HepG2 (cell line): ENCODE measurements at regions not wholly inside any gene's neighbourhood (a gene's known extent, or its start where the extent isn't known, plus 50 kb on each side); places are given as distances from the start of the nearest gene placed in this dataset.

Source experiments
- ATAC-seq: fragments of 200-7000 bp; cut with Tn5 transposase; 3 replicates; pipeline ENCODE4 v1.9.1; 2020; ENCODE audit warnings: mild to moderate bottlenecking, moderate library complexity
- BruUV-seq: library from RNA; stranded (reverse); fragments of 400-500 nt; replicated peaks from 2 replicates; lab custom pipeline; 2021; lab: Mats Ljungman, UMichigan
- CTCF ChIA-PET: fragments of 300-600 bp; formaldehyde crosslinking; extraction: SDS; loops from one replicate; lab custom pipeline; 2021; ENCODE audit warnings: low total read pairs, inconsistent platforms, low intra/inter-chr PET ratio; lab: Yijun Ruan, JAX
- POLR2A ChIA-PET: fragments of 350-600 bp; sonication (Branson Sonifier 250); formaldehyde crosslinking; loops from one replicate; lab custom pipeline; 2020; ENCODE audit warnings: antibody characterized with exemption, inconsistent platforms; lab: Yijun Ruan, JAX
- DNase-seq: peaks from one replicate; pipeline ENCODE4 v3.0.0-alpha.2; 2015; ENCODE audit warnings: low spot score
- FAIRE-seq: peaks from 3 replicates; lab custom pipeline; 2011; peaks lifted over from hg19 to GRCh38; lab: Jason Lieb, UNC
- H2AFZ ChIP-seq: one replicate; pipeline ENCODE4 v1.6.1; 2011; ENCODE audit warnings: low read length, inconsistent platforms
- H3K27ac ChIP-seq: fragments of 300-600 bp; 3 replicates; pipeline ENCODE4 v1.8.0; 2011; ENCODE audit warnings: mixed run types, mild to moderate bottlenecking, mixed read lengths, low read length, inconsistent platforms; ENCODE audit not compliant: insufficient read depth; ENCODE audit errors: extremely low read length
- H3K27me3 ChIP-seq, 2 experiments: fragments of 200-600 bp in 1 of 2; 2 replicates in 1 of 2; 3 replicates in 1 of 2; pipeline versions ENCODE4 v1.6.0 to v1.8.0; 2011; ENCODE audit warnings: low read length in 2 of 2, mild to moderate bottlenecking in 2 of 2, moderate library complexity in 2 of 2, inconsistent platforms in 1 of 2; ENCODE audit not compliant: insufficient read depth in 2 of 2, control insufficient read depth in 1 of 2
- H3K36me3 ChIP-seq, 2 experiments: fragments of 200-600 bp in 1 of 2; replicated peaks in 1 of 2; 2 replicates in 1 of 2; 3 replicates in 1 of 2; pipeline versions ENCODE4 v1.5.1 to v1.8.0; 2011; ENCODE audit warnings: low read length in 2 of 2, inconsistent platforms in 1 of 2; ENCODE audit not compliant: insufficient read depth in 2 of 2, control insufficient read depth in 1 of 2
- H3K4me1 ChIP-seq: 2 replicates; pipeline ENCODE4 v1.5.1; 2012; ENCODE audit warnings: low read length, inconsistent platforms; ENCODE audit not compliant: insufficient read depth
- H3K4me2 ChIP-seq: 2 replicates; pipeline ENCODE4 v1.6.0; 2011; ENCODE audit warnings: low read depth, low read length, inconsistent platforms
- H3K4me3 ChIP-seq, 3 experiments: fragments of 200-600 bp in 1 of 3; sonication (generic), shearing (Covaris generic) in 1 of 3; replicated peaks in 1 of 3; 2 replicates each; pipeline ENCODE4 v1.5.1; 2011 to 2016; ENCODE audit warnings: low read length in 3 of 3, inconsistent platforms in 2 of 3, low read depth in 2 of 3, mild to moderate bottlenecking in 2 of 3, control low read depth in 1 of 3, mixed read lengths in 1 of 3; ENCODE audit not compliant: insufficient read depth in 1 of 3
- H3K79me2 ChIP-seq: one replicate; pipeline ENCODE4 v1.6.1; 2011; ENCODE audit warnings: low read length, inconsistent platforms; ENCODE audit not compliant: insufficient read depth
- H3K9ac ChIP-seq: 2 replicates; pipeline ENCODE4 v1.6.0; 2011; ENCODE audit warnings: mild to moderate bottlenecking, low read depth, low read length, inconsistent platforms; ENCODE audit not compliant: insufficient read depth
- H3K9me3 ChIP-seq: 2 replicates; pipeline ENCODE4 v1.5.1; 2012; ENCODE audit warnings: mild to moderate bottlenecking, low read length
- H4K20me1 ChIP-seq: 2 replicates; pipeline ENCODE4 v1.6.0; 2011; ENCODE audit warnings: inconsistent platforms, mild to moderate bottlenecking, low read length, moderate library complexity; ENCODE audit not compliant: insufficient read depth
- JARID2 ChIP-seq: sonication (generic); formaldehyde crosslinking; IDR thresholded peaks from 2 replicates; pipeline ENCODE4 v1.8.1; 2023; ENCODE audit warnings: missing genetic modification reagents, inconsistent platforms; ENCODE audit not compliant: insufficient replicate concordance
- MEIS2 ChIP-seq: sonication (generic); formaldehyde crosslinking; IDR thresholded peaks from 2 replicates; pipeline ENCODE4 v1.9.0; 2021; ENCODE audit warnings: mild to moderate bottlenecking, missing genetic modification reagents
- NFIC ChIP-seq: IDR thresholded peaks from 2 replicates; pipeline ENCODE4 v1.6.1; 2012; ENCODE audit warnings: mild to moderate bottlenecking, low read length, inconsistent platforms
- NFYB ChIP-seq: sonication (generic); formaldehyde crosslinking; IDR thresholded peaks from 2 replicates; pipeline ENCODE4 v1.4.0; 2020; ENCODE audit warnings: missing genetic modification reagents
- ZNF180 ChIP-seq: sonication (generic); formaldehyde crosslinking; IDR thresholded peaks from 2 replicates; pipeline ENCODE4 v1.4.0; 2020; ENCODE audit warnings: low read depth, missing genetic modification reagents, borderline replicate concordance
- ZNF501 ChIP-seq: sonication (generic); formaldehyde crosslinking; IDR thresholded peaks from 2 replicates; pipeline ENCODE4 v1.5.1; 2020; ENCODE audit warnings: mild to moderate bottlenecking, moderate library complexity, missing genetic modification reagents
- ZNF629 ChIP-seq: sonication (generic); formaldehyde crosslinking; conservative IDR thresholded peaks from 2 replicates; pipeline ENCODE4 v1.5.0; 2020; ENCODE audit warnings: missing genetic modification reagents
- WGBS: methylation state at CpG from one replicate; pipeline ENCODE4 v1.1.6; 2017; ENCODE audit warnings: low lambda C conversion rate; 5-methylcytosine and 5-hydroxymethylcytosine counted together
- in situ Hi-C: cut with HindIII; loops from 2 replicates; pipeline ENCODE4 v1.10.0; 2017; ENCODE audit warnings: low pct_unique_long_range_greater_than_20kb; ENCODE audit not compliant: extremely low pct_ligation_motif_present
- intact Hi-C: fragments of 100-400 bp; cut with micrococcal nuclease; formaldehyde crosslinking; loops from one replicate; pipeline ENCODE4 v1.10.0; 2022; ENCODE audit not compliant: unreplicated experiment
- TF ChIP-seq, protein P1 (sequence below): IDR thresholded peaks from 2 replicates; pipeline ENCODE4 v1.6.1; 2016; ENCODE audit warnings: control low read depth
- TF ChIP-seq, protein P2 (sequence below): IDR thresholded peaks from 2 replicates; pipeline ENCODE4 v1.6.1; 2016; ENCODE audit warnings: low read depth

DNA sequence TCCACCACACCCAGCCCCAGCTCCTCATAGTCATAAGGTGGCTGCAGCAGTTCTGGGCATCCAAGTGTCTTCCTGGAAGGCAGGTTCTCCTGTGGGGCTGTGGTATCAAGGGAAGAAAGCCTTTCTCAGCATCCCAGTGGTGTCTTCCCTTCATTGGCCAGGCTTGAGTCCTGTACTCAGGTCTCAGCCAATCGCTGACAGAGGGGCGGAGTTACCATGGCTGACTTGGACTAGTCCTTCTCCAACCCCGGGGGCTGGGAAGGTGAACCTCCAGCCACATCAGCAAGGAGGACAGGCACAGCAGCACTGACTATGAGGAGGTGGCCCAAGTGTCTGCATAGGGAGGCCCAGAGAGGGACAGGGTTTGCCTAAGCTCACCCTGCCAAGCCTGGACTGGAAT is 64.0 kb upstream of the SLC24A4 start:
- TF ChIP-seq ZNF501 (CRISPR knock-in tag): no peak
- peak; percentile 22; the same call in 1 of the 2 replicates for TF ChIP-seq NFYB (CRISPR knock-in tag)
- no peak for TF ChIP-seq MEIS2
- TF ChIP-seq JARID2 (CRISPR knock-in tag): no peak
- TF ChIP-seq ZNF180 (CRISPR knock-in tag): no peak
- TF ChIP-seq, protein P1, sequence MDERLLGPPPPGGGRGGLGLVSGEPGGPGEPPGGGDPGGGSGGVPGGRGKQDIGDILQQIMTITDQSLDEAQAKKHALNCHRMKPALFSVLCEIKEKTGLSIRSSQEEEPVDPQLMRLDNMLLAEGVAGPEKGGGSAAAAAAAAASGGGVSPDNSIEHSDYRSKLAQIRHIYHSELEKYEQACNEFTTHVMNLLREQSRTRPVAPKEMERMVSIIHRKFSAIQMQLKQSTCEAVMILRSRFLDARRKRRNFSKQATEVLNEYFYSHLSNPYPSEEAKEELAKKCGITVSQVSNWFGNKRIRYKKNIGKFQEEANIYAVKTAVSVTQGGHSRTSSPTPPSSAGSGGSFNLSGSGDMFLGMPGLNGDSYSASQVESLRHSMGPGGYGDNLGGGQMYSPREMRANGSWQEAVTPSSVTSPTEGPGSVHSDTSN (CRISPR knock-in tag): no peak
- in situ Hi-C loops (no loop called here), intact Hi-C loops (no loop called here)
- Histone ChIP-seq H3K4me2 (no peak overlapping the region), H3K4me3 (no peak overlapping the region), H3K27me3 (peaks cover 2 to 24% of the 10 kb centered on the region in 2 experiments; a peak in 4 of 5 replicates), H3K36me3 (no peaks in the 10 kb centered on the region), H3K4me1 (no peaks in the 10 kb centered on the region), H3K27ac (no peak overlapping the region), H3K9ac (no peak overlapping the region), H3K9me3 (no peaks in the 10 kb centered on the region), H2AFZ (no peak overlapping the region), H4K20me1 (no peaks in the 10 kb centered on the region), H3K79me2 (no peaks in the 10 kb centered on the region)
- DNase-seq (no peak), ATAC-seq (no peak; the same call in 2 of the 3 replicates), FAIRE-seq (no peak)
- no TSS peak for BruUV-seq
- ChIA-PET POLR2A (no interaction called here), CTCF (no interaction called here)
- no CpG with 5 or more reads among the region's 3 CpGs for WGBS

DNA sequence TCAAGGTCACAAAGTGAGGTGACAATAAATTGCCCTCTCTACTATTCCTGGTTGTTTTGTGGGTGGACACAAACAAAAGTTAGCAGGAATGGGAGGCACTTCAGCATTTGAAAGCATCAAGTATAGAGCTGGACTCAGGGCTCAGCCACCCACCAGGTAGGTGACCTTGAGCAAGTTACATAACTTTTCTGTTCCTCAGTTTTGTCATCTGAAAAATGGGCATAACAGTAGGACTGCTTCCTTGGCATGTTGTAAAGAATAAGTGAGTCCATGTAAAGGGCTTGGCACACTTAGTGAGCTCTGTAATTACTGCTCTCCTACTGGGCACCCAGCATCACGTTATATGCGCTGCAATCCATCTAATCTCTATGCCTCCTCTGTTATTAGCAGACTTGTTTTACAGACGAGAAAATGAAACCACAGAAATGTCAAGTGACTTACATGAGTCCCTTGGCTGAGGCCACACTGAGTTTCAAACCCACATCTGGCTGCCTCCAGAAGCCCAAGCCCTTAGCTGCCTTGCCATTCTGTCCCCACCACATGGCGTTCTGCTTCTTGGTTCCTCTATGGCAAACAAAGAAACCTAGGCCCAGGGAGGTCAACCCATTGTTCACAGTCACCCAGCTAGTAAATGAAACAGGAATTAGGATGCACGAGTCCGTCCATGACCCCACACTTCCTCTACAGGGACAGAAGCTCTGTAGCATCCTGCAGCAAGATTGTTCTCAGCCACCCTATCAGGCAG is 63.2 kb upstream of the SLC24A4 start:
- peaks cover 2 to 21% of the 10 kb centered on the region in 2 experiments; a peak in 4 of 5 replicates for H3K27me3 ChIP-seq
- intact Hi-C loops (no loop called here), in situ Hi-C loops (no loop called here)
- no TSS peak for BruUV-seq
- H3K79me2 ChIP-seq: no peaks in the 10 kb centered on the region
- ATAC-seq (no peak), FAIRE-seq (no peak), DNase-seq (no peak)
- no peak overlapping the region for H3K27ac ChIP-seq
- CTCF ChIA-PET: no interaction called here
- POLR2A ChIA-PET: no interaction called here
- H3K9me3 ChIP-seq: no peaks in the 10 kb centered on the region
- no peaks in the 10 kb centered on the region for H3K36me3 ChIP-seq
- TF ChIP-seq, protein P2, sequence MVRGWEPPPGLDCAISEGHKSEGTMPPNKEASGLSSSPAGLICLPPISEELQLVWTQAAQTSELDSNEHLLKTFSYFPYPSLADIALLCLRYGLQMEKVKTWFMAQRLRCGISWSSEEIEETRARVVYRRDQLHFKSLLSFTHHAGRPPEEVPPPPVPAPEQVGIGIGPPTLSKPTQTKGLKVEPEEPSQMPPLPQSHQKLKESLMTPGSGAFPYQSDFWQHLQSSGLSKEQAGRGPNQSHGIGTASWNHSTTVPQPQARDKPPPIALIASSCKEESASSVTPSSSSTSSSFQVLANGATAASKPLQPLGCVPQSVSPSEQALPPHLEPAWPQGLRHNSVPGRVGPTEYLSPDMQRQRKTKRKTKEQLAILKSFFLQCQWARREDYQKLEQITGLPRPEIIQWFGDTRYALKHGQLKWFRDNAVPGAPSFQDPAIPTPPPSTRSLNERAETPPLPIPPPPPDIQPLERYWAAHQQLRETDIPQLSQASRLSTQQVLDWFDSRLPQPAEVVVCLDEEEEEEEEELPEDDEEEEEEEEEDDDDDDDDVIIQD (CRISPR knock-in tag): no peak
- peak; percentile 81 for TF ChIP-seq ZNF629 (CRISPR knock-in tag)
- TF ChIP-seq NFIC: no peak
- H3K4me1 ChIP-seq: no peaks in the 10 kb centered on the region
- no peak overlapping the region for H3K9ac ChIP-seq
- no peak overlapping the region for H3K4me3 ChIP-seq
- H2AFZ ChIP-seq: no peak overlapping the region
- H4K20me1 ChIP-seq: no peaks in the 10 kb centered on the region
- 0% methylated on average over 4 of the region's 6 CpGs for WGBS
- H3K4me2 ChIP-seq: no peak overlapping the region
